ENCODE measurements at regions not wholly inside any gene's neighbourhood (a gene's known extent, or its start where the extent isn't known, plus 50 kb on each side); places are given as distances from the start of the nearest gene placed in this dataset.

- Histone ChIP-seq H3K4me3 (no peak overlapping the region), H3K27ac (no peak overlapping the region), H3K36me3 (no peaks in the 10 kb centered on the region), H3K4me1 (no peaks in the 10 kb centered on the region), H3K9me3 (peaks cover 0 to 8% of the 10 kb centered on the region in 2 donors), H3K27me3 (no peaks in the 10 kb centered on the region)
- no peak for TF ChIP-seq POLR2A (IDR thresholded peaks at IDR 0.05)
- no peak for TF ChIP-seq POLR2AphosphoS5 (IDR thresholded peaks at IDR 0.05)
- TF ChIP-seq CTCF (IDR thresholded peaks at IDR 0.05) = no peak
- intact Hi-C loops (cut with DNase I; ENCODE audit: low total_unique reads) = no loop called here
- no peak for DNase-seq (ENCODE audit: low spot score in 2 of 2)
Measured at GRCh38 chr9:38259519-38260218, 132.8 kb upstream of the ALDH1B1 start.

- Histone ChIP-seq H3K36me3 (no peaks in the 10 kb centered on the region), H3K27me3 (no peaks in the 10 kb centered on the region), H3K9me3 (peaks cover 0 to 5% of the 10 kb centered on the region in 2 donors), H3K4me3 (no peak overlapping the region), H3K4me1 (no peaks in the 10 kb centered on the region), H3K27ac (no peak overlapping the region)
- no peak for DNase-seq (ENCODE audit: low spot score in 2 of 2)
- no peak for TF ChIP-seq POLR2A (IDR thresholded peaks at IDR 0.05)
- no peak for TF ChIP-seq POLR2AphosphoS5 (IDR thresholded peaks at IDR 0.05)
- TF ChIP-seq CTCF (IDR thresholded peaks at IDR 0.05) = no peak
- intact Hi-C loops (cut with DNase I; ENCODE audit: low total_unique reads) = no loop called here
Measured at GRCh38 chr9:38259056-38259455, 133.4 kb upstream of the ALDH1B1 start.

- DNase-seq (ENCODE audit: low spot score in 2 of 2) = no peak
- TF ChIP-seq POLR2AphosphoS5 (IDR thresholded peaks at IDR 0.05) = no peak
- TF ChIP-seq POLR2A (IDR thresholded peaks at IDR 0.05) = no peak
- no peak for TF ChIP-seq CTCF (IDR thresholded peaks at IDR 0.05)
- H3K27me3 ChIP-seq = no peaks in the 10 kb centered on the region
- H3K9me3 ChIP-seq = no peaks in the 10 kb centered on the region
- H3K27ac ChIP-seq = no peak overlapping the region
- H3K36me3 ChIP-seq = no peaks in the 10 kb centered on the region
- H3K4me3 ChIP-seq = no peak overlapping the region
- intact Hi-C loops (cut with DNase I; ENCODE audit: low total_unique reads) = no loop called here
- H3K4me1 ChIP-seq = no peaks in the 10 kb centered on the region
Measured at GRCh38 chr9:38257626-38258215, 134.8 kb upstream of the ALDH1B1 start.

- DNase-seq (ENCODE audit: low spot score in 2 of 2) = no peak
- Histone ChIP-seq H3K4me1 (no peaks in the 10 kb centered on the region), H3K36me3 (no peaks in the 10 kb centered on the region), H3K4me3 (no peak overlapping the region), H3K27ac (no peak overlapping the region), H3K27me3 (no peaks in the 10 kb centered on the region), H3K9me3 (no peaks in the 10 kb centered on the region)
- intact Hi-C loops (cut with DNase I; ENCODE audit: low total_unique reads) = no loop called here
- TF ChIP-seq POLR2AphosphoS5 (IDR thresholded peaks at IDR 0.05) = no peak
- no peak for TF ChIP-seq CTCF (IDR thresholded peaks at IDR 0.05)
- no peak for TF ChIP-seq POLR2A (IDR thresholded peaks at IDR 0.05)
Measured at GRCh38 chr9:38256461-38256860, 136.0 kb upstream of the ALDH1B1 start.

- intact Hi-C loops (cut with DNase I; ENCODE audit: low total_unique reads) = no loop called here
- Histone ChIP-seq H3K4me3 (no peak overlapping the region), H3K27me3 (no peaks in the 10 kb centered on the region), H3K36me3 (no peaks in the 10 kb centered on the region), H3K9me3 (no peaks in the 10 kb centered on the region), H3K4me1 (no peaks in the 10 kb centered on the region), H3K27ac (no peak overlapping the region)
- TF ChIP-seq CTCF (IDR thresholded peaks at IDR 0.05) = no peak
- no peak for TF ChIP-seq POLR2A (IDR thresholded peaks at IDR 0.05)
- TF ChIP-seq POLR2AphosphoS5 (IDR thresholded peaks at IDR 0.05) = no peak
- no peak for DNase-seq (ENCODE audit: low spot score in 2 of 2)
Measured at GRCh38 chr9:38255599-38255998, 136.9 kb upstream of the ALDH1B1 start.

Measured in breast epithelium (tissue), 4 donors.